ENCODE measurements at regions not wholly inside any gene's neighbourhood (a gene's known extent, or its start where the extent isn't known, plus 50 kb on each side); places are given as distances from the start of the nearest gene placed in this dataset.

DNA sequence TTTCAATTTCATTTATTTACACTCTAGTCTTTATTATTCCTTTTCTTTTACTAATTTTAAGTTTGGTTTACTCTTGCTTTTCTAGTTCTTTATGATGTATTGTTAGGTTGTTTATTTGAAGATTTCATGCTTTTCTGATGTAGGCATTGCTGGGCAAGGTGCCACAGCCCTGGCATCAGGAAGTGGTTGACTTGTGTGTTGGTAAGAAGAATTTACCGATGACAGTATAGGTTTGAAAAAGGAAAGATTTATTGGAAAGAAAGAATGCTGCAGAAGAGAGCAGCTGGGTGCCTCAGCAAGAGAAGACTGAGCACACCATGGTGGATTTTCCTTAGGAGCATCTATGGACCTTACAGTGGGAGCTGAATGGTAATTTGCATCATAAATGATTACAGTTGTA is 153.2 kb downstream of the KLF8 start:
- no peak for TF ChIP-seq POLR2A (IDR thresholded peaks at IDR 0.05)
- TF ChIP-seq, protein P1, sequence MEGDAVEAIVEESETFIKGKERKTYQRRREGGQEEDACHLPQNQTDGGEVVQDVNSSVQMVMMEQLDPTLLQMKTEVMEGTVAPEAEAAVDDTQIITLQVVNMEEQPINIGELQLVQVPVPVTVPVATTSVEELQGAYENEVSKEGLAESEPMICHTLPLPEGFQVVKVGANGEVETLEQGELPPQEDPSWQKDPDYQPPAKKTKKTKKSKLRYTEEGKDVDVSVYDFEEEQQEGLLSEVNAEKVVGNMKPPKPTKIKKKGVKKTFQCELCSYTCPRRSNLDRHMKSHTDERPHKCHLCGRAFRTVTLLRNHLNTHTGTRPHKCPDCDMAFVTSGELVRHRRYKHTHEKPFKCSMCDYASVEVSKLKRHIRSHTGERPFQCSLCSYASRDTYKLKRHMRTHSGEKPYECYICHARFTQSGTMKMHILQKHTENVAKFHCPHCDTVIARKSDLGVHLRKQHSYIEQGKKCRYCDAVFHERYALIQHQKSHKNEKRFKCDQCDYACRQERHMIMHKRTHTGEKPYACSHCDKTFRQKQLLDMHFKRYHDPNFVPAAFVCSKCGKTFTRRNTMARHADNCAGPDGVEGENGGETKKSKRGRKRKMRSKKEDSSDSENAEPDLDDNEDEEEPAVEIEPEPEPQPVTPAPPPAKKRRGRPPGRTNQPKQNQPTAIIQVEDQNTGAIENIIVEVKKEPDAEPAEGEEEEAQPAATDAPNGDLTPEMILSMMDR (IDR thresholded peaks at IDR 0.05 in 4 of 5, conservative IDR thresholded peaks at IDR 0.05 in 1 of 5) = no peak

All from gastrocnemius medialis (tissue), 4 donors.